Left ventricle myocardium inferior (tissue), 1 donor: ENCODE measurements at regions not wholly inside any gene's neighbourhood (a gene's known extent, or its start where the extent isn't known, plus 50 kb on each side); places are given as distances from the start of the nearest gene placed in this dataset.

Source experiments
- DNase-seq: peaks from one replicate; pipeline ENCODE4 v3.0.0-alpha.2; 2020
- H3K27ac ChIP-seq: fragments of 200-600 bp; replicated peaks from 2 replicates; pipeline ENCODE4 v1.8.0; 2021
- H3K27me3 ChIP-seq: fragments of 200-600 bp; 2 replicates; pipeline ENCODE4 v1.8.0; 2021; ENCODE audit warnings: low read depth
- H3K36me3 ChIP-seq: fragments of 200-600 bp; 2 replicates; pipeline ENCODE4 v1.8.0; 2021
- H3K4me1 ChIP-seq: fragments of 200-600 bp; 2 replicates; pipeline ENCODE4 v1.8.0; 2021
- H3K4me3 ChIP-seq: fragments of 200-600 bp; 2 replicates; pipeline ENCODE4 v1.8.0; 2021; ENCODE audit warnings: mild to moderate bottlenecking, moderate library complexity
- H3K9me3 ChIP-seq: fragments of 200-600 bp; replicated peaks from 2 replicates; pipeline ENCODE4 v1.8.0; 2021
- CTCF ChIP-seq: fragments of 200-600 bp; IDR thresholded peaks from 2 replicates; pipeline ENCODE4 v1.8.0; 2021; ENCODE audit warnings: antibody characterized with exemption, mild to moderate bottlenecking, borderline replicate concordance
- intact Hi-C: fragments of 100-400 bp; cut with micrococcal nuclease; formaldehyde crosslinking; loops from one replicate; pipeline ENCODE4 v1.11.0; 2022
- donor health status: DM: no; HTN: yes; CAD: no; lungs with severe emphysema.

DNA sequence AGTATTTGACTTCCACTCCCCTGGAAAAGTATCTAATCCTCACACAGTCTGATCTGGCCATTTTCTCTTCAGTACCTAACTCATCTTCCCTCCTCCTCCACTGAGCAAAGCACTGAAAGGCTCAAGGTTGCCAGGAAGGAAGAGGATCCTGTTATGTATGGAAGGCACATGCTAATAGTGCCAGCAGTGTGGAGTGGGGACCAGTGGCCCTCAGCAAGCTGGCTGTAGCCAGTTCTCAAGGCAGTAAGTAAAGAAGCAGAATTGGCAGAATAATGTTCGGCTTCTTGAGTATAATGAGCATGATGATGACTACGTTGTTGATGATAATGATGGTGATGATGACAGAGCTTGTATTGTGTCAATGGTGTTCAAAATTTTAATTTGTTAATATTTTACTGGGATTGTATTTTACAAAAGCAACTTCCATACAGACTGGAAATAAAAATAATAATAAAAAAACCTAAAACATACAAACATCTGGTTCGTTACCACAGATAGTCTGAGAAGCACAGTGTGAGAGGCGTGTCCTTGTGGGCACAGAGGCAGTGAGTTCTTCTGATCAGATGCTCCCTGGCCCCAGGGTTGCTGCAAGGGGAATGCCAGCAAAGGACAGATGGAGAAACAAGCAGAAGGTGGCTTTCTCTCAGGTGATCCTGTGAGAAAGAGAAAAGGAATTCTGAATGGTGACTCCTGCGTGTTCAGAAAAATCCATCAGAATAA, 528.8 kb downstream of the CMPK2 start:
- TF ChIP-seq CTCF: no peak
- Histone ChIP-seq H3K4me3 (no peak overlapping the region), H3K9me3 (no peaks in the 10 kb centered on the region), H3K27ac (no peak overlapping the region), H3K27me3 (no peaks in the 10 kb centered on the region), H3K4me1 (no peaks in the 10 kb centered on the region), H3K36me3 (no peaks in the 10 kb centered on the region)
- no peak for DNase-seq
- intact Hi-C loops: no loop called here

DNA sequence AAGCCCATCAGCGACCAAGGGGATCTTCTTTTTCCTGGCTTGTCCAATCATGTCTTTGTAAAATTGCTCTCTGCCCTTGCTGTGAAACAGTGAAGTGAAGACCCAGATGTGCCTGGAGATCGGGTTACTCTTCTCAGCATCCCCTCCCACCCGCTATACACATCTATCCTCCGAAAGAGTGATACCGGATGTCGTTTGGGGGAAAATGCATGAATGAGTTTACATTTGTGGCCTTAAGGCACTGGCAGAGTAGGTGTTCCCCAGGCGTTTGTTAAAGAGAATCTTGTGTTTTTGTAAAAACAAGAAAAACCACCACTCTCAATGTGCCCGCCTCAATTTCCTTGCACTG, 528.3 kb downstream of the CMPK2 start:
- TF ChIP-seq CTCF: no peak
- no peaks in the 10 kb centered on the region for H3K4me1 ChIP-seq
- intact Hi-C loops: no loop called here

GRCh38 chr2:6341588-6342129, 524.0 kb downstream of the CMPK2 start:
- peaks cover 15% of the 10 kb centered on the region for H3K27me3 ChIP-seq
- H3K36me3 ChIP-seq: no peaks in the 10 kb centered on the region
- TF ChIP-seq CTCF: no peak
- no peak overlapping the region for H3K27ac ChIP-seq
- DNase-seq: no peak
- H3K4me3 ChIP-seq: no peak overlapping the region
- H3K9me3 ChIP-seq: no peaks in the 10 kb centered on the region
- intact Hi-C loops: no loop called here
- H3K4me1 ChIP-seq: no peaks in the 10 kb centered on the region

More for the DNA sequence above, 528.3 kb downstream of the CMPK2 start:
- H3K9me3 ChIP-seq: no peaks in the 10 kb centered on the region
- DNase-seq: no peak
- H3K27me3 ChIP-seq: peaks cover 3% of the 10 kb centered on the region
- H3K27ac ChIP-seq: no peak overlapping the region
- H3K4me3 ChIP-seq: no peak overlapping the region
- no peaks in the 10 kb centered on the region for H3K36me3 ChIP-seq

DNA sequence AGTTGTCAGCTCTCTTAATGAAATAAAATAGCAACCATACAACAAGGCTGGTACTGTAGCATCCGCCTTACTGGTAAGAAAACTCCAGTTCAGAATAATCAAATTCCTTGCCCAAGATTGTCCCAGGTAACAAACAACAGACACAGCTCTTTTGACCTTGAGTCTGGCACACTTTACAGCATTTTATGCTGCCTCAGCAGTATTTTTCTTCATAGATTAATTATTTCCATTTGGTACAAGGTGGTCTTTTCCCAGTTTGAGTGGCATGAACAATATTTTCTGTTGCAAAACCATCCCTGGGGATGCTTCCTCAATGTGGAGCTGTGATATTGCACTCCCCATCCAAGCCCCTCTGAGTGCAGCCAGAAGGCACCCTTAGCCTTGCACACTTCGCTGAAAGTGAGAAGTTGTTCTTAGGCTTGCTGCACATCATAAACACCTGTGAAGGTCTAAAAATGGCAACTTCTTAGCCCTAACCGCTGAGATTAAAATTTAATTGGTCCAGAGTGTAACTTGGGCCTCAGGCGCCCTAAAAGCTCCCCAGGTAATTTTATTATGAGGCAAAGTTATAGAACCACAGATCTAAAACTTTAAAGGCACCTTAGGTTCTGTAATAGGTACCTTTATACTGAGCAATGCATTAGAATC, 523.3 kb downstream of the CMPK2 start:
- no peak for TF ChIP-seq CTCF
- Histone ChIP-seq H3K4me3 (no peak overlapping the region), H3K27ac (no peak overlapping the region), H3K27me3 (peaks cover 15% of the 10 kb centered on the region), H3K36me3 (no peaks in the 10 kb centered on the region), H3K4me1 (no peaks in the 10 kb centered on the region), H3K9me3 (no peaks in the 10 kb centered on the region)
- intact Hi-C loops: no loop called here
- no peak for DNase-seq

DNA sequence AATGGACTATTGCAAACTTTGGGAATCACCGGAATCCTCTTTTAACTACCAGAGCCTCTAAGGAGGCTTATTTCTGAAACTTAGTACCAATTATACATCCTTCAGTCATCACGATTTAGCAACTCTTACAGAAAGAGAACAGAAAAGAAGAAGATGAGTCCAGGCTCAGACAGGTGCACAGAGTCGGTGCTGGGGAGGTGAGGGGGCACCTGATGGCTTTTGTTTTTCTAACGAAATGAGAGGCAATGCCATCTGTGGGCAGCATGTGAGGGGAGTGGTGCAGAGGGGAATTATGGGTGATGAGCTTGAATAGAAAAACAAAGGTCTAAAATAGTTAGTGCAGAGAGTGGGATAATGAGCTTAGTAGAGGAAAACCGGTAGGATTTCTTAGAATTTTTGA, 522.6 kb downstream of the CMPK2 start:
- peaks cover 15% of the 10 kb centered on the region for H3K27me3 ChIP-seq
- H3K9me3 ChIP-seq: no peaks in the 10 kb centered on the region
- no peak overlapping the region for H3K27ac ChIP-seq
- no peak overlapping the region for H3K4me3 ChIP-seq
- no peak for DNase-seq
- H3K4me1 ChIP-seq: no peaks in the 10 kb centered on the region
- H3K36me3 ChIP-seq: no peaks in the 10 kb centered on the region
- TF ChIP-seq CTCF: no peak
- intact Hi-C loops: no loop called here
